ENCODE measurements at regions not wholly inside any gene's neighbourhood (a gene's known extent, or its start where the extent isn't known, plus 50 kb on each side); places are given as distances from the start of the nearest gene placed in this dataset.

DNA sequence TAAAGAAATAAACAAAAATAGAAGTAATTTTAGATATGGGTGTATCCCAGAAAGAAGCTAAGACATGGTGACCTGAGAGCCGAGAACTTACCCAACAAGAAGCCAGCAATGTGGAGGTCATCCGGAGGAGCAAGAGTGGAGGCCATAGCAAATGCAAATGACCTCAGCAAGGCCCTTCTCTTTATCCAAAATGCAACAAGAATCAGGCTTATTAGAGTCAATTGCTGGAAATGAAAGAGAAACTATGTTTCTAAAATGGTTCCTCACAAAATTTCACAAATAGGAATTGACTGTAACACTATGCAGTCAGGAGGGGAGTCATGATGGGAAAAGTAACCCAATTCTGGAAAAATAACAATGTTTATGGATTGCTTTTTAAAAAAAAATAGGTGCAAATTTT is 90.4 kb downstream of the TNFAIP3 start:
- TF ChIP-seq, protein P1, sequence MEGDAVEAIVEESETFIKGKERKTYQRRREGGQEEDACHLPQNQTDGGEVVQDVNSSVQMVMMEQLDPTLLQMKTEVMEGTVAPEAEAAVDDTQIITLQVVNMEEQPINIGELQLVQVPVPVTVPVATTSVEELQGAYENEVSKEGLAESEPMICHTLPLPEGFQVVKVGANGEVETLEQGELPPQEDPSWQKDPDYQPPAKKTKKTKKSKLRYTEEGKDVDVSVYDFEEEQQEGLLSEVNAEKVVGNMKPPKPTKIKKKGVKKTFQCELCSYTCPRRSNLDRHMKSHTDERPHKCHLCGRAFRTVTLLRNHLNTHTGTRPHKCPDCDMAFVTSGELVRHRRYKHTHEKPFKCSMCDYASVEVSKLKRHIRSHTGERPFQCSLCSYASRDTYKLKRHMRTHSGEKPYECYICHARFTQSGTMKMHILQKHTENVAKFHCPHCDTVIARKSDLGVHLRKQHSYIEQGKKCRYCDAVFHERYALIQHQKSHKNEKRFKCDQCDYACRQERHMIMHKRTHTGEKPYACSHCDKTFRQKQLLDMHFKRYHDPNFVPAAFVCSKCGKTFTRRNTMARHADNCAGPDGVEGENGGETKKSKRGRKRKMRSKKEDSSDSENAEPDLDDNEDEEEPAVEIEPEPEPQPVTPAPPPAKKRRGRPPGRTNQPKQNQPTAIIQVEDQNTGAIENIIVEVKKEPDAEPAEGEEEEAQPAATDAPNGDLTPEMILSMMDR (IDR thresholded peaks at IDR 0.05): no peak
- TF ChIP-seq, protein P2, sequence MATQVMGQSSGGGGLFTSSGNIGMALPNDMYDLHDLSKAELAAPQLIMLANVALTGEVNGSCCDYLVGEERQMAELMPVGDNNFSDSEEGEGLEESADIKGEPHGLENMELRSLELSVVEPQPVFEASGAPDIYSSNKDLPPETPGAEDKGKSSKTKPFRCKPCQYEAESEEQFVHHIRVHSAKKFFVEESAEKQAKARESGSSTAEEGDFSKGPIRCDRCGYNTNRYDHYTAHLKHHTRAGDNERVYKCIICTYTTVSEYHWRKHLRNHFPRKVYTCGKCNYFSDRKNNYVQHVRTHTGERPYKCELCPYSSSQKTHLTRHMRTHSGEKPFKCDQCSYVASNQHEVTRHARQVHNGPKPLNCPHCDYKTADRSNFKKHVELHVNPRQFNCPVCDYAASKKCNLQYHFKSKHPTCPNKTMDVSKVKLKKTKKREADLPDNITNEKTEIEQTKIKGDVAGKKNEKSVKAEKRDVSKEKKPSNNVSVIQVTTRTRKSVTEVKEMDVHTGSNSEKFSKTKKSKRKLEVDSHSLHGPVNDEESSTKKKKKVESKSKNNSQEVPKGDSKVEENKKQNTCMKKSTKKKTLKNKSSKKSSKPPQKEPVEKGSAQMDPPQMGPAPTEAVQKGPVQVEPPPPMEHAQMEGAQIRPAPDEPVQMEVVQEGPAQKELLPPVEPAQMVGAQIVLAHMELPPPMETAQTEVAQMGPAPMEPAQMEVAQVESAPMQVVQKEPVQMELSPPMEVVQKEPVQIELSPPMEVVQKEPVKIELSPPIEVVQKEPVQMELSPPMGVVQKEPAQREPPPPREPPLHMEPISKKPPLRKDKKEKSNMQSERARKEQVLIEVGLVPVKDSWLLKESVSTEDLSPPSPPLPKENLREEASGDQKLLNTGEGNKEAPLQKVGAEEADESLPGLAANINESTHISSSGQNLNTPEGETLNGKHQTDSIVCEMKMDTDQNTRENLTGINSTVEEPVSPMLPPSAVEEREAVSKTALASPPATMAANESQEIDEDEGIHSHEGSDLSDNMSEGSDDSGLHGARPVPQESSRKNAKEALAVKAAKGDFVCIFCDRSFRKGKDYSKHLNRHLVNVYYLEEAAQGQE (IDR thresholded peaks at IDR 0.05; ENCODE audit: insufficient read depth in 1 of 2, low read depth in 2 of 2, low read length in 1 of 2): no peak
- no peak for TF ChIP-seq POLR2AphosphoS5 (IDR thresholded peaks at IDR 0.05; ENCODE audit: low read depth, low read length)

All from Panc1 (cell line).